Lung (tissue), 11 donors: ENCODE measurements at regions not wholly inside any gene's neighbourhood (a gene's known extent, or its start where the extent isn't known, plus 50 kb on each side); places are given as distances from the start of the nearest gene placed in this dataset.

ENCODE experiments used
- ATAC-seq: fragments of 200-7000 bp; cut with Tn5 transposase; one replicate; pipeline ENCODE4 v1.9.1; 2020; ENCODE audit warnings: moderate number of reproducible peaks; ENCODE audit not compliant: insufficient read depth, low FRiP score
- DNase-seq, 3 donors: peaks; one replicate each; pipeline ENCODE4 v3.0.0-alpha.2; 2013 to 2017
- H3K27ac ChIP-seq, 2 donors: one replicate each; pipeline ENCODE4 v1.5.1; 2013; ENCODE audit warnings: mild to moderate bottlenecking in 2 of 2, moderate library complexity in 2 of 2, control low read depth in 1 of 2, inconsistent platforms in 1 of 2, low read depth in 1 of 2, low read length in 1 of 2
- H3K27me3 ChIP-seq, 3 donors: one replicate each; pipeline ENCODE4 v1.5.1; 2013; ENCODE audit warnings: low read length in 2 of 3; ENCODE audit not compliant: control insufficient read depth in 3 of 3, insufficient read depth in 3 of 3
- H3K36me3 ChIP-seq, 4 donors: one replicate each; pipeline ENCODE4 v1.5.1; 2013; ENCODE audit warnings: low read length in 4 of 4, mild to moderate bottlenecking in 1 of 4, moderate library complexity in 1 of 4; ENCODE audit not compliant: control insufficient read depth in 4 of 4, insufficient read depth in 4 of 4
- H3K4me1 ChIP-seq, 5 donors: one replicate each; pipeline ENCODE4 v1.5.1; 2013; ENCODE audit warnings: low read length in 5 of 5, mild to moderate bottlenecking in 2 of 5, moderate library complexity in 1 of 5; ENCODE audit not compliant: control insufficient read depth in 5 of 5, insufficient read depth in 5 of 5
- H3K4me3 ChIP-seq: one replicate; pipeline ENCODE4 v1.5.1; 2013; ENCODE audit warnings: mild to moderate bottlenecking, control low read depth, moderate library complexity
- H3K9ac ChIP-seq, 2 donors: one replicate each; pipeline ENCODE4 v1.5.1; 2013; ENCODE audit warnings: low read length in 2 of 2, control low read depth in 1 of 2; ENCODE audit not compliant: insufficient read depth in 1 of 2
- H3K9me3 ChIP-seq, 4 donors: one replicate each; pipeline ENCODE4 v1.5.1; 2013; ENCODE audit warnings: low read length in 3 of 4, mild to moderate bottlenecking in 1 of 4, moderate library complexity in 1 of 4; ENCODE audit not compliant: control insufficient read depth in 4 of 4, insufficient read depth in 3 of 4
- WGBS, 2 donors: extraction: QIAGEN DNeasy Blood & Tissue Kit; methylation state at CpG; one replicate each; pipeline ENCODE4 v1.1.7; 2013; 5-methylcytosine and 5-hydroxymethylcytosine counted together
- TF ChIP-seq, protein P1 (sequence below): IDR thresholded peaks from 2 replicates; pipeline ENCODE4 v1.5.1; 2012; ENCODE audit warnings: mild to moderate bottlenecking; ENCODE audit errors: control extremely low read depth, extremely low read depth
- donor health status: control.
- donor health status: control.
- donor health status: Bipolar disorder and iron deficiency.
- donor health status: healthy.
- donor health status: DM: yes; HTN: yes; CAD: no.

DNA sequence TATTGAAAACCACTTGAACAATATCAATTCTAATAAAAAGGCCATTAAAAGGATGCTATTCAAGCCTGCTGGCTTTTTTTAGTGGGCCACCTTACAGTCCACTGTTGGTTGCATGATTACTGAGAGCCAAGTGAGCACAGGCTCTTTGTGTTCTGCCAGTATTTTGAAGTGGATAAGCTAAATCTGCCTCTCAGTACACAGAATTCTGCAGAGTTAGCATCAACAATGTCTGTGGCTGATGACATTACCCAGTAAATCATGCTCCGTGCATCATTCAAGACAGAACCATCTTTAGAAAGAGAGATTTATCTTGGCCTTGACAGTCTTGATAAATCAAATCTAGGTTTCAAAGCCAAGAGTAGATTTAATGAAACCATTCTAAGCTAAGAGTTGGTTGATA is 119.0 kb upstream of the GNPDA2 start:
- no peaks in the 10 kb centered on the region for H3K4me1 ChIP-seq
- TF ChIP-seq, protein P1, sequence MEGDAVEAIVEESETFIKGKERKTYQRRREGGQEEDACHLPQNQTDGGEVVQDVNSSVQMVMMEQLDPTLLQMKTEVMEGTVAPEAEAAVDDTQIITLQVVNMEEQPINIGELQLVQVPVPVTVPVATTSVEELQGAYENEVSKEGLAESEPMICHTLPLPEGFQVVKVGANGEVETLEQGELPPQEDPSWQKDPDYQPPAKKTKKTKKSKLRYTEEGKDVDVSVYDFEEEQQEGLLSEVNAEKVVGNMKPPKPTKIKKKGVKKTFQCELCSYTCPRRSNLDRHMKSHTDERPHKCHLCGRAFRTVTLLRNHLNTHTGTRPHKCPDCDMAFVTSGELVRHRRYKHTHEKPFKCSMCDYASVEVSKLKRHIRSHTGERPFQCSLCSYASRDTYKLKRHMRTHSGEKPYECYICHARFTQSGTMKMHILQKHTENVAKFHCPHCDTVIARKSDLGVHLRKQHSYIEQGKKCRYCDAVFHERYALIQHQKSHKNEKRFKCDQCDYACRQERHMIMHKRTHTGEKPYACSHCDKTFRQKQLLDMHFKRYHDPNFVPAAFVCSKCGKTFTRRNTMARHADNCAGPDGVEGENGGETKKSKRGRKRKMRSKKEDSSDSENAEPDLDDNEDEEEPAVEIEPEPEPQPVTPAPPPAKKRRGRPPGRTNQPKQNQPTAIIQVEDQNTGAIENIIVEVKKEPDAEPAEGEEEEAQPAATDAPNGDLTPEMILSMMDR: no peak
- H3K4me3 ChIP-seq: no peak overlapping the region
- H3K27ac ChIP-seq: peak overlapping the region in 1 of 2 donors; percentile 45
- 88 to 93% methylated on average over 1 of the region's 1 CpG for WGBS, 2 donors
- DNase-seq (no peak), ATAC-seq (no peak)
- H3K9me3 ChIP-seq: no peaks in the 10 kb centered on the region
- no peaks in the 10 kb centered on the region for H3K27me3 ChIP-seq
- no peak overlapping the region for H3K9ac ChIP-seq
- H3K36me3 ChIP-seq: no peaks in the 10 kb centered on the region

DNA sequence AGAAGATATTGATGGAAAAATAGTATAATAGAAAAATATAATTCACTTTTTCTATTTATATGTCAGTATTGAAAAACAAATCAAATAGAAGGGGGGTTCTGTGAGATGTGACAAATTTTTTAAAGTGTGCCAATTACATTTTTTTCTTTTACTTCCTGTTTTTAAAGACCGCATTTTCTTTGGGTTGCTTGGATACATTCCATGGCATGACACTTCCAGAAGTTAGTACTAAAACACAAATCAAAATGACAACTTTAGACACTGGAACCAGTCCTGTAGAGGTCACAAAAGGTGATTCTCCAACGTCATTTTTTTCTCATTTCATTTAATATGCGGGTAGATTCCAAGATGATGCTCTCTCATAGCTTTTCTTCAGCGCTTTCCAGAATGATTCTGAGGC is 116.2 kb upstream of the GNPDA2 start:
- ATAC-seq (no peak), DNase-seq (peak in 1 of 3 donors; percentile 1)
- H3K9ac ChIP-seq: no peak overlapping the region
- no peak overlapping the region for H3K27ac ChIP-seq
- TF ChIP-seq, protein P1: no peak
- no peaks in the 10 kb centered on the region for H3K9me3 ChIP-seq
- no peak overlapping the region for H3K4me3 ChIP-seq
- no peaks in the 10 kb centered on the region for H3K27me3 ChIP-seq
- no peaks in the 10 kb centered on the region for H3K36me3 ChIP-seq
- H3K4me1 ChIP-seq: no peaks in the 10 kb centered on the region
- WGBS, 2 donors: 54 to 61% methylated on average over 4 of the region's 4 CpGs

DNA sequence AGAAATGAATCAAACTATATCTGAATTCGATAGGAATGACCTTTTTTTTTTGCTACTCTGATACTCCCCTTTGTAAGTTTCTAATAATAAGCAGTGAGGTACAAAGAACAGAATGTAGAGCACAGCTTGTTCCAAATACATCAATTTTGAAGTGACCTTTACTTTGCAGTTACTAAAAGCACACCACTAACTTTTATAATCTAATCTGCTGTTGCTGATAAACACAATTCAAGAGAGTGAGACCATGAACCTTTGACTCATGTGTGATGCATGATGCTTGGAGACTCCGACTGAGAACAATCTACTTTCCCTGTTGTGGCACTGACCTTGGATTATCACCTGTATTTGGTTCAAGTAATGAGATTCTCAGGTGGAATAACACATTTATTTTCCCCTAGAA is 91.6 kb upstream of the GNPDA2 start:
- ATAC-seq (no peak), DNase-seq (no peak)
- no peak overlapping the region for H3K9ac ChIP-seq
- H3K27me3 ChIP-seq: no peaks in the 10 kb centered on the region
- WGBS, 2 donors: 56 to 76% methylated on average over 2 of the region's 2 CpGs
- H3K9me3 ChIP-seq: peaks cover 0 to 4% (median 2%) of the 10 kb centered on the region in 4 donors
- TF ChIP-seq, protein P1: no peak
- peak overlapping the region in 1 of 2 donors; percentile 86 for H3K27ac ChIP-seq
- H3K4me1 ChIP-seq: no peaks in the 10 kb centered on the region
- no peaks in the 10 kb centered on the region for H3K36me3 ChIP-seq
- no peak overlapping the region for H3K4me3 ChIP-seq

DNA sequence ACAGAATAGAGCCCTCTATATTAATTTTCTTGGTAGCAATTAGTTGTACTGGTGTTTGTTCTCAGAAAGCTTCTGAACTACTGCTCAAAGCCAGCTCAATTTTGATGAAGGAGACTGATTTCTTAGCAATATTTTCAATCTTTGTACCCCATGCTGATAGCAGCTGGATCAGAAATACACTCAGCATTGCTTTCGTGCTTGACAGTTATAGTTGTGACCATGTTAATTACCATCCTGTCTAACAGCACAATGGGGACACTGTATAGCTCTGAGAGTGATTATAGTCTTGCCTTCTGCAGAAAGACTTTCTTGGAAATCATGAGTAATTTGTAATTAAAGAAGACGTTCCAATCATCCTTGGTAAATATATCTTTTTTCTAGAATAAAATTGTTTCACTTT is 79.7 kb upstream of the GNPDA2 start:
- Histone ChIP-seq H3K27me3 (no peaks in the 10 kb centered on the region), H3K27ac (no peak overlapping the region), H3K4me3 (no peak overlapping the region), H3K9me3 (no peaks in the 10 kb centered on the region), H3K36me3 (no peaks in the 10 kb centered on the region), H3K4me1 (no peaks in the 10 kb centered on the region), H3K9ac (no peak overlapping the region)
- TF ChIP-seq, protein P1: no peak
- 50 to 76% methylated on average over 2 of the region's 2 CpGs for WGBS, 2 donors
- no peak for ATAC-seq
- no peak for DNase-seq
